GM20000 (cell line): ENCODE measurements at regions not wholly inside any gene's neighbourhood (a gene's known extent, or its start where the extent isn't known, plus 50 kb on each side); places are given as distances from the start of the nearest gene placed in this dataset.

Experiments used
- DNase-seq: peaks from one replicate; pipeline ENCODE4 v3.0.0; 2012; ENCODE audit warnings: low spot score
- TF ChIP-seq, protein P1 (sequence below): IDR thresholded peaks from 2 replicates; pipeline ENCODE4 v1.5.1; 2012; ENCODE audit warnings: mild to moderate bottlenecking, control low read depth; ENCODE audit errors: extremely low read depth, missing control alignments

DNA sequence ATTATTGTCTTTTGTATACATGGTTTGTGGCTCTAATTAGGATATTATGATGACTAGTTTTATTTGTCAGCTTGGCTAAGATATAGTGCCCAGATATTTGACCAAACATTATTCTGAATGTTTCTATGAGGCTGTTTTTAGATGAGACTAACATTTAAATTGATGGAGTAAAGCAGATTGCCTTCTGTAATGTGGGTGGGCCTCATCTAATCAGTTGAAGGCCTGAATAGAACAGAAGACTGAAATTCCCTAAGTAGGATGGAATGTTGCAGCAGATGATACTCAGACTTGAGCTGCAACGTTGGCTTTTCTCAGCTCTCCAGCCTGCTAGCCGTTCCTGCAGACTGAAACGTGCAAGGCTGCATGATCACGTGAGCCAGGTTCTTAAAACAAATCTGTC is 546.5 kb downstream of the EDEM1 start:
- DNase-seq = no peak
- TF ChIP-seq, protein P1, sequence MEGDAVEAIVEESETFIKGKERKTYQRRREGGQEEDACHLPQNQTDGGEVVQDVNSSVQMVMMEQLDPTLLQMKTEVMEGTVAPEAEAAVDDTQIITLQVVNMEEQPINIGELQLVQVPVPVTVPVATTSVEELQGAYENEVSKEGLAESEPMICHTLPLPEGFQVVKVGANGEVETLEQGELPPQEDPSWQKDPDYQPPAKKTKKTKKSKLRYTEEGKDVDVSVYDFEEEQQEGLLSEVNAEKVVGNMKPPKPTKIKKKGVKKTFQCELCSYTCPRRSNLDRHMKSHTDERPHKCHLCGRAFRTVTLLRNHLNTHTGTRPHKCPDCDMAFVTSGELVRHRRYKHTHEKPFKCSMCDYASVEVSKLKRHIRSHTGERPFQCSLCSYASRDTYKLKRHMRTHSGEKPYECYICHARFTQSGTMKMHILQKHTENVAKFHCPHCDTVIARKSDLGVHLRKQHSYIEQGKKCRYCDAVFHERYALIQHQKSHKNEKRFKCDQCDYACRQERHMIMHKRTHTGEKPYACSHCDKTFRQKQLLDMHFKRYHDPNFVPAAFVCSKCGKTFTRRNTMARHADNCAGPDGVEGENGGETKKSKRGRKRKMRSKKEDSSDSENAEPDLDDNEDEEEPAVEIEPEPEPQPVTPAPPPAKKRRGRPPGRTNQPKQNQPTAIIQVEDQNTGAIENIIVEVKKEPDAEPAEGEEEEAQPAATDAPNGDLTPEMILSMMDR = no peak

- no peak for DNase-seq
- TF ChIP-seq, protein P1 = no peak
Observed at GRCh38 chr3:5735896-5736295, 548.4 kb downstream of the EDEM1 start.

DNA sequence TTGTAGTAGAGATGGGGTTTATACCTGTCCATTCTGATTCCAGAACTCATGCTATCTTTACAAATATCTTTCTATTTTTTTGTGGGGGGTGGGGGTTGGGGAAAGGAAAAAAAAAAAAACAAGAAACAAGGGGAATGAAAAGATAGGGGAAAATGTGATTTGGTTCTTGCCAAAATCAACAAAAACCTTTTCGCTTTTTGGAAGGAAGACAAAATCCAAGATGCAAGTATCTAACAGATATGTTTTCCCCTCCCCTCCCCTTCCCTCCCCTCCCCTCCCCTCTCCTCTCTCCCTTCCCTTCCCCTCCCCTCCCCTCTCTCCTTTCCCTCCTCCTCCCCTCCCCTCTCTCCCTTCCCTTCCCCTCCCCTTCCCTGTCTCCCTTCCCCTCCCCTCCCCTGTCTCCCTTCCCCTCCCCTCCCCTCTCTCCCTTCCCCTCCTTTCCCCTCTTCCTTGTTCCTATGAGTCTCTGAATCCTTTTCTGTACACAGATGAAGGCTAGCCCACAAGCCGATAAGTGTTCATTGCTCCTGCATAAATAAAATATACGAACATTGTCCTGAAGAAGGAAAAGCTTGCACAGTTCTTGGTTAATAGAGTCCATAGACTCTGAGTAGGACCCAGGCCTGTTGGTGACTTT is 551.9 kb downstream of the EDEM1 start:
- TF ChIP-seq, protein P1 = no peak
- DNase-seq = no peak

DNA sequence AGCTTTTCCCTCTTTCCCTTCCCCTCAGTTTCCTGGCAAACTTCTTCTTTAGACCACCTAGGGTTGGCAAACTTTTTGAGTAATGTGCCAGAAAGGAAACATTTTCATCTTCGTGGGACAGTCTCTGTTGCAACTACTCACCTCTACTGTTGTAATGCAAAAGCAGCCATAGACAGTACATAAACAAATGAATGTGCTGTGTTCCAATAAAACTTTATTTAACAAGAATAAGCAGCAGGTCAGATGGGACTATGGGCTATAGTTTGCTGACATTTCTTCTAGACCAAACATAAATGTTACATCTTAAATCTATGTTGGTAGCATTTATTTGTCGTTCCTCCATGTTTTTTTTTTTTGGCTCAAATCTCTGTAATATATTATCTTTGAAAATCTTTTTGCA is 552.4 kb downstream of the EDEM1 start:
- TF ChIP-seq, protein P1 = no peak
- DNase-seq = no peak

GRCh38 chr3:5741017-5741416 is 553.5 kb downstream of the EDEM1 start:
- DNase-seq = no peak
- TF ChIP-seq, protein P1 = no peak

DNA sequence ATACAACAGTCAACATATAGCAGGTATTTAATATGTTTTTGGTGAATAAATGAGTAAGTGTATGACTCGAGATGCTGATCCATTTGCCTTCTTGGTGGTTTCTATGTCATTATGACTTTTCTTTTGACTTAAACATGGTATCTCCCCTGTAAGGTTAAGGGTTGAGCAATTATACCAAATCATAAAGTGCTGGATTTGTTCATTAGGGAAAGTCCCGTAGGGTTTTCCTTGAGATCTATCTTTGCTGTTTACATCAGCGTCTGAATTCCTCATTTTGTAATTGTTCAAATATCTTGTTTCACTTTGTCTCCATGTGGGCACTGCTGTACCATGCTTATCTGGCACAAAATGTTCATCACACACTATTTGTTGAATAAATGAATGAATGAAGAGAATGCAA is 562.6 kb downstream of the EDEM1 start:
- no peak for DNase-seq
- TF ChIP-seq, protein P1 = no peak

DNA sequence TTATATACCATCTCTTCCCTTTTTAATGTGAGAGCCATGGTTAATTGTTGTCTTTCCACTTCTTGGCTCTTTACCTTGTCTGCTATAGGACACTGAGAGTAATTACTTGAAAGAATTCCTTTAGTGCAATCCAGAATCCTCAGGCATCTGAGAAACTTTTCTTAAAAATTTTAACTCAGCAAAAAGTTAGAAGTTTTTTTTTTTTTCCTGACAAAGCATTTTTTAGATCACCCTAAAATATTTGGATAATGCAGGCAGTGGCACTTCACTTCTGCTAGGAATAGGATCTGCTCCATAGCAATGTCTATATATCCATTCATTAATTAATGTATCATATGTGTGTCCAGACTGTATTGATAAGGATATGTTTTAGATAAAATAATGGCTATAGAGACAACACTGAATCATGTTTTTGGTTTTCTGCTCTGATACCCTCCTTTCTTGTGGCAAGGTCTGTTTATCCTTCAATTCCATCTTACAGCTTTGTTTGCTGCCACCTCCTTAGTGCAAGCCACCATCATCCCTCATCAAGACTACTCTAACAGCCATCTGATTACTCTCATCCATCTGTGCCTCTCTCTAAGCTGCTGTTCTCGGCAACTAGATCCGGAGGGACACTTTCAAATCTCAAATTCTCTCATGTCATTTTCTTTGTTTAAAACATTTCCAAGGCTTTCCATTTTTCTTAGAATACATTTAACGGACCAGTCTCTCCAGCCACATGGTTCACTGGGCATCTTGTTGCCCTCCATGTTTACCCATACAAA is 563.5 kb downstream of the EDEM1 start:
- DNase-seq = no peak
- TF ChIP-seq, protein P1 = no peak
